Epithelial cell of proximal tubule (primary cell): ENCODE measurements at regions not wholly inside any gene's neighbourhood (a gene's known extent, or its start where the extent isn't known, plus 50 kb on each side); places are given as distances from the start of the nearest gene placed in this dataset.
"Not testable (repeated sequence)": the region's sequence is repeated elsewhere in the genome, so short reads cannot be mapped to it uniquely, and the experiment has no call there.

Experiments
- DNase-seq: peaks from one replicate; pipeline ENCODE4 v3.0.0-alpha.2; 2011; ENCODE audit warnings: low read depth
- H3K4me3 ChIP-seq: 2 replicates; pipeline ENCODE4 v1.5.1; 2011; ENCODE audit warnings: low read depth, mild to moderate bottlenecking, low read length
- TF ChIP-seq, protein P1 (sequence below): conservative IDR thresholded peaks from 2 replicates; pipeline ENCODE4 v1.5.1; 2012; ENCODE audit warnings: low read depth, mild to moderate bottlenecking, low read length

DNA sequence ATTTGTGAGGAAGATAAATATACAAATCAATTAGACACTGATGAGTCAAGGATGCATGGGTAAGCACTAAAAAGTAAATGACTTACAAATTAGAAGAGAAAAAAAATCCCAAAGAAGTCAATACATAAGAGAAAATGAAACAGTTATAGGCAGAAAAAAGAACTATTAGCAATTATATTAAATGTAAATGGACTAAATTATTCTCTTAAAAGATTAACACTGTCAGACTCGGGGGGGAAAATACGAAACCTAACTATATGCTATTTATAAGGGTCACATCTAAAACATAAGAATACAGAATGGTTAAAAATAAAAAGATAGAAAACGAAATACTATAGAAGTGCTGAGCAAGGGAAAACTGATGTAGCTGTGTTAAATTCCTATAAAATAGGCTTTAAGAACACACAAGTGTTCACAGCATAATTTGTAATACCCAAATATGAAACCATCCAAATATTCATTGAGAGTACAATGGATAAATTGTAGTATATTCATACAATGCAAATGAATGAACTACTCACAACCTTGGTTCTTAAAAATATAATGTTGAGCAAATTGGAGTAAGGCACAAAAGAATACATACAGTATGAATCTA lies 67.1 kb upstream of the SH3PXD2B start:
- H3K4me3 ChIP-seq = no peak overlapping the region
- TF ChIP-seq, protein P1, sequence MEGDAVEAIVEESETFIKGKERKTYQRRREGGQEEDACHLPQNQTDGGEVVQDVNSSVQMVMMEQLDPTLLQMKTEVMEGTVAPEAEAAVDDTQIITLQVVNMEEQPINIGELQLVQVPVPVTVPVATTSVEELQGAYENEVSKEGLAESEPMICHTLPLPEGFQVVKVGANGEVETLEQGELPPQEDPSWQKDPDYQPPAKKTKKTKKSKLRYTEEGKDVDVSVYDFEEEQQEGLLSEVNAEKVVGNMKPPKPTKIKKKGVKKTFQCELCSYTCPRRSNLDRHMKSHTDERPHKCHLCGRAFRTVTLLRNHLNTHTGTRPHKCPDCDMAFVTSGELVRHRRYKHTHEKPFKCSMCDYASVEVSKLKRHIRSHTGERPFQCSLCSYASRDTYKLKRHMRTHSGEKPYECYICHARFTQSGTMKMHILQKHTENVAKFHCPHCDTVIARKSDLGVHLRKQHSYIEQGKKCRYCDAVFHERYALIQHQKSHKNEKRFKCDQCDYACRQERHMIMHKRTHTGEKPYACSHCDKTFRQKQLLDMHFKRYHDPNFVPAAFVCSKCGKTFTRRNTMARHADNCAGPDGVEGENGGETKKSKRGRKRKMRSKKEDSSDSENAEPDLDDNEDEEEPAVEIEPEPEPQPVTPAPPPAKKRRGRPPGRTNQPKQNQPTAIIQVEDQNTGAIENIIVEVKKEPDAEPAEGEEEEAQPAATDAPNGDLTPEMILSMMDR = no peak
- no peak for DNase-seq

DNA sequence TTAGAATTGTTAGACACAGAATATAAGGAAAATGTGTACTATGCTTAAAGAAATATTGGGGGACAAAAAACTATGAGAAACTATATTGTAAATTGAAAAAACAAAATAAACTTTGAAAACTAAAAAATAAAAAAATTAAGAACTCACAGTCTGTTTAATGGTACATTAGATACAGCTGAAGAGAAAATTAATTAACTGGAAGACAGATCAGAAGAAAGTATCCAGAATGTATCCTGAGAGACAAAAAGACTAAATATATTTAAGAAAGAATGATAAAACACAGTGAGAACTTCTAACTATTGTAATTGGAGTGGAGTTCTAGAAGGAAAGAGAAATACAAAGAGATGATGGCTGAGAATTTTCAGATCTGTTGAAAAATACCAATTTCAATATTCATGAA lies 57.6 kb upstream of the SH3PXD2B start:
- no peak for DNase-seq
- TF ChIP-seq, protein P1 = no peak
- no peak overlapping the region for H3K4me3 ChIP-seq

DNA sequence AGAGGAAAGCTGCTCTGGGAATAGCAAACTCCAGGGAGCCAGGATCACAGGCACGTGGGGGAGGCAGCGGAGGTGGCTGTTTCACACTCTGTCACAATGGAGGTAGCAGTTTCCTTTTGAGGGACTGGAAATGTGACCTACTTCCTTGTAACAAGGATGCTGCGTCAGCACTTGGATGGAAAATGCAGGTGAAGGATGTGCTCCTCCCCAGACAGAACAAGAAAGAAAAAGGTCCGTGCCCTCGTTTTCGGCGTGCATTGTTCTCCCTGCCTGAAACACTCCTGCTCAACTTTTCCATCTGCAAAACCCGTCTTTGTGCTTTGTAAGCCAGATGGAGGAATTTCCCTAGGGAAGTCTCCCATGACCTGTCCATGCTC lies 55.1 kb upstream of the SH3PXD2B start:
- TF ChIP-seq, protein P1 = no peak
- no peak overlapping the region for H3K4me3 ChIP-seq
- DNase-seq = peak; percentile 3

DNA sequence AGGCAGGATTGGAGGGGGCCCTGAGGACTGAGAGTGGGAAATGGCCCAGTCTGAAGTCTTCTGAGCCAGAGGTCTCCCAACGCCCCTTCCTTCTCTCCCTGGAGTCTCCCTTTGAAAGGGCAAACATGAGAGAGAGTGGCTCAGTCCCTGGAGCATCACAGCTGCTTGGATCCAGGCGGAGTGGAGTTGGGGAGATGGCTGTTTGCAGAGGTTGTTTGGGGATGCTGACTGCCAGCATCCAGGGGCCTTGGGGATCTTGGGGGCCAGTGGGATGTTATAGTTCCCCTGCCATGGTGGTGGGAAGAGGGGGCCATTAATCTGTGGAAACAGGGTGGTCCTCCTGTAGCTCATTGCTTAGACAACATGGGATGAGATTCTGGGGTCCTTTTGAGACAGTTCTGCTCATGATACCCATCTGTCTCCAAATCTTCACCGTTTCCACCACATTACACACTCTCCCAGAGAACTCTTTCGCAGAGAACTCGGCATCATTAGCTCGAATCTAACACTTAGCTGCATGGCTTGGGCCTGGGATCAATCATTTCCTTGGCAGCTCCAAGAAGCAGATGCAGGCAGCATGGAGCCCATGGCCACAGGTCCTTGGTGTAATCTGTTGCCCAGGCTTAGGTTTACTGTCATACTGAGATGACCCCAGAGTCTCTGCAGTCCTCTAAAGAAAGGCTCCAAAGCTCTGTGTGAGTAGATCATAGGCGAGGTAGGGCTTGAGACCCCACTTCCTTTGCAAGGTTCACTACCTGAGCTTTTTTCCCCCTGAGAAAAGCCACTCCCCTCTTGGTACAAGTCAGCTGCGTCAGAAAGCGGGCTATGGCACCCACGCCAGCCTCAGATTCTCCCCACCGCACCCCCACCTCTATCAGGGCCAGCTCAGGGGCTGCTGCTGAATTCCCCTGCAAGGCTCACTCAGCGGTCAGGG lies 54.4 kb upstream of the SH3PXD2B start:
- TF ChIP-seq, protein P1 = no peak
- DNase-seq = no peak
- H3K4me3 ChIP-seq = no peak overlapping the region

DNA sequence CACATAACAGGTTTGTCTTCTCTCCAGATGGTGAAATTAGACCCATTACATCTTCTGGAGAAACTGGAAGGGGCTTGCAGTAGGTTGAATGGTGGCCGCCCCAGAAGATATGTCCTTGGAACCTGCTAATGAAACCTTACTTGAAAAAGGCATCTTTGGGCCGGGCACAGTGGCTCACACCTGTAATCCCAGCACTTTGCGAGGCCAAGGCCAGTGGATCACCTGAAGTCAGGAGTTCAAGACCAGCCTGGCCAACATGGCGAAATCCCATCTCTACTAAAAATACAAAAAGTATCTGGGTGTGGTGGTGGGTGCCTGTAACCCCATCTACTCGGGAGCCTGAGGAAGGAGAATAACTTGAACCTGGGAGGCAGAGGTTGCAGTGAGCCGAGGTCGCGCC lies 53.2 kb upstream of the SH3PXD2B start:
- not testable (repeated sequence) for DNase-seq, H3K4me3 ChIP-seq

DNA sequence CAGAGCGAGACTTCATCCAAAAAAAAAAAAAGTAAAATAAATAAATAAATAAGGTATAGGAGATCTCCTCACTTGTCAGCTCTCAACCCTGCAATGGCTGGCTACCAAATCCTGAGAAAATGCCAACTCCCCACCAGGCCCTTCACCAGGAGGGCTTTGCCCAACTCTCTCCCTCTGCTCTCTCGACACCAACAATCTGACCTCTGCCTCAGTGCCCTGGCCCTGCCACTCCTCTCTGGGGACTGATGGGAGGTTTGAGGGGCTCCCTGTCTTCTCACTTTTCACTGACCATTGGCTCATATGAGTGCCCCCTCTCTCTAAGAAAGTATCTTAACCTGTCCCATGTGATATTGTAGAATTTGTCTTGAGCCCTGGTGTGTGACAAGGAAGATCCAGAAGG lies 52.6 kb upstream of the SH3PXD2B start:
- no peak overlapping the region for H3K4me3 ChIP-seq
- TF ChIP-seq, protein P1 = no peak
- DNase-seq = no peak

DNA sequence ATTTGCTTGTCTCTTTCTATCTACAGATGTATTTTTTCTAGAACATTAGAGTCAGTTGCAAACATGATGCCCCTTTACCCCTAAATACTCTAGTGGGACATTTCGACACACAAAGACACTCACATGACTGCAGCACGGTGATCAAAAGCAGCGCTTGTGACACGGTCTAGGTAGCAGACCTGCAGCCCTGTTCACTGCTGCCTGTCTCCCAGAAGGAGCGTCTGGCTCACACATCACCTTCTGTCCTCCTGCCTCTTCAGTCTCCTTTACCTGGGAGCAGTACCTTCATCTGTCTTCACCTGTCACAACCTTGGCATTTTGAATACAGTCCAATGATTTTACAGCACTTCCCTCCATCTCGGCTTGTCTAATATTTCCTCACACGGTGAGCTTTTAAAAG lies 51.9 kb upstream of the SH3PXD2B start:
- TF ChIP-seq, protein P1 = no peak
- no peak overlapping the region for H3K4me3 ChIP-seq
- DNase-seq = no peak
